Liver (tissue), 3 donors: ENCODE measurements at regions not wholly inside any gene's neighbourhood (a gene's known extent, or its start where the extent isn't known, plus 50 kb on each side); places are given as distances from the start of the nearest gene placed in this dataset.

ENCODE experiments used
- EGR1 ChIP-seq, 2 donors: IDR thresholded peaks; 2 replicates each; pipeline ENCODE4 v1.6.1; 2016 to 2018; ENCODE audit warnings: antibody characterized with exemption in 2 of 2, low read depth in 2 of 2
- TF ChIP-seq, protein P1 (sequence below): fragments of 150-350 bp; IDR thresholded peaks from 2 replicates; pipeline ENCODE4 v1.5.1; 2017; ENCODE audit warnings: improper control_type of control experiment, low read depth, low read length; ENCODE audit not compliant: missing input control
- TF ChIP-seq, protein P2 (sequence below): IDR thresholded peaks from 2 replicates; pipeline ENCODE4 v1.6.1; 2016; ENCODE audit warnings: antibody characterized with exemption, mild to moderate bottlenecking
- donor health status: healthy.
- donor health status: healthy.

DNA sequence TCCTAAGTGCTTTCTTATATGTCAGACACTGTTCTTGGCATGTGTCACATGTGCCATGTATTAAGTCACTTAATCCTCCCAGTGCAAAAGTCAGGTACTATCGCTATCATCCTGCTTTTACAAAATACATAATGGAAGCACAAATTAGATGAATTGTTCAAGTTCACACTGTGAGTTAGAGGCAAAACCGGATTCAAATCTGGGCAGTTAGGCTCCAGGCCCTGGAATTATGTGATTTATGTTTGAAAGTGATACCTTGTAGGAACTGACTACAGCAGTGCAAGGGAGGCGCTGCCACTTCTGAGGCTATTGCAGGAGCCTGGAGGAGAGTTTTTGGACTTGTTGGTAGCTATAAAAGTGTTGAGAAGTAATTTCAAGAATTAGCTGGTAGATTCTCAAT, 358.3 kb downstream of the HLX start:
- TF ChIP-seq, protein P1, sequence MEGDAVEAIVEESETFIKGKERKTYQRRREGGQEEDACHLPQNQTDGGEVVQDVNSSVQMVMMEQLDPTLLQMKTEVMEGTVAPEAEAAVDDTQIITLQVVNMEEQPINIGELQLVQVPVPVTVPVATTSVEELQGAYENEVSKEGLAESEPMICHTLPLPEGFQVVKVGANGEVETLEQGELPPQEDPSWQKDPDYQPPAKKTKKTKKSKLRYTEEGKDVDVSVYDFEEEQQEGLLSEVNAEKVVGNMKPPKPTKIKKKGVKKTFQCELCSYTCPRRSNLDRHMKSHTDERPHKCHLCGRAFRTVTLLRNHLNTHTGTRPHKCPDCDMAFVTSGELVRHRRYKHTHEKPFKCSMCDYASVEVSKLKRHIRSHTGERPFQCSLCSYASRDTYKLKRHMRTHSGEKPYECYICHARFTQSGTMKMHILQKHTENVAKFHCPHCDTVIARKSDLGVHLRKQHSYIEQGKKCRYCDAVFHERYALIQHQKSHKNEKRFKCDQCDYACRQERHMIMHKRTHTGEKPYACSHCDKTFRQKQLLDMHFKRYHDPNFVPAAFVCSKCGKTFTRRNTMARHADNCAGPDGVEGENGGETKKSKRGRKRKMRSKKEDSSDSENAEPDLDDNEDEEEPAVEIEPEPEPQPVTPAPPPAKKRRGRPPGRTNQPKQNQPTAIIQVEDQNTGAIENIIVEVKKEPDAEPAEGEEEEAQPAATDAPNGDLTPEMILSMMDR = no peak
- no peak for TF ChIP-seq EGR1 (IDR thresholded peaks at IDR 0.05; ENCODE audit: low read depth in 2 of 2)
- TF ChIP-seq, protein P2, sequence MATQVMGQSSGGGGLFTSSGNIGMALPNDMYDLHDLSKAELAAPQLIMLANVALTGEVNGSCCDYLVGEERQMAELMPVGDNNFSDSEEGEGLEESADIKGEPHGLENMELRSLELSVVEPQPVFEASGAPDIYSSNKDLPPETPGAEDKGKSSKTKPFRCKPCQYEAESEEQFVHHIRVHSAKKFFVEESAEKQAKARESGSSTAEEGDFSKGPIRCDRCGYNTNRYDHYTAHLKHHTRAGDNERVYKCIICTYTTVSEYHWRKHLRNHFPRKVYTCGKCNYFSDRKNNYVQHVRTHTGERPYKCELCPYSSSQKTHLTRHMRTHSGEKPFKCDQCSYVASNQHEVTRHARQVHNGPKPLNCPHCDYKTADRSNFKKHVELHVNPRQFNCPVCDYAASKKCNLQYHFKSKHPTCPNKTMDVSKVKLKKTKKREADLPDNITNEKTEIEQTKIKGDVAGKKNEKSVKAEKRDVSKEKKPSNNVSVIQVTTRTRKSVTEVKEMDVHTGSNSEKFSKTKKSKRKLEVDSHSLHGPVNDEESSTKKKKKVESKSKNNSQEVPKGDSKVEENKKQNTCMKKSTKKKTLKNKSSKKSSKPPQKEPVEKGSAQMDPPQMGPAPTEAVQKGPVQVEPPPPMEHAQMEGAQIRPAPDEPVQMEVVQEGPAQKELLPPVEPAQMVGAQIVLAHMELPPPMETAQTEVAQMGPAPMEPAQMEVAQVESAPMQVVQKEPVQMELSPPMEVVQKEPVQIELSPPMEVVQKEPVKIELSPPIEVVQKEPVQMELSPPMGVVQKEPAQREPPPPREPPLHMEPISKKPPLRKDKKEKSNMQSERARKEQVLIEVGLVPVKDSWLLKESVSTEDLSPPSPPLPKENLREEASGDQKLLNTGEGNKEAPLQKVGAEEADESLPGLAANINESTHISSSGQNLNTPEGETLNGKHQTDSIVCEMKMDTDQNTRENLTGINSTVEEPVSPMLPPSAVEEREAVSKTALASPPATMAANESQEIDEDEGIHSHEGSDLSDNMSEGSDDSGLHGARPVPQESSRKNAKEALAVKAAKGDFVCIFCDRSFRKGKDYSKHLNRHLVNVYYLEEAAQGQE = no peak
